ENCODE measurements at regions not wholly inside any gene's neighbourhood (a gene's known extent, or its start where the extent isn't known, plus 50 kb on each side); places are given as distances from the start of the nearest gene placed in this dataset.
A peak's percentile ranks its signal among the peaks of the same experiment; 100 is the strongest.

DNA sequence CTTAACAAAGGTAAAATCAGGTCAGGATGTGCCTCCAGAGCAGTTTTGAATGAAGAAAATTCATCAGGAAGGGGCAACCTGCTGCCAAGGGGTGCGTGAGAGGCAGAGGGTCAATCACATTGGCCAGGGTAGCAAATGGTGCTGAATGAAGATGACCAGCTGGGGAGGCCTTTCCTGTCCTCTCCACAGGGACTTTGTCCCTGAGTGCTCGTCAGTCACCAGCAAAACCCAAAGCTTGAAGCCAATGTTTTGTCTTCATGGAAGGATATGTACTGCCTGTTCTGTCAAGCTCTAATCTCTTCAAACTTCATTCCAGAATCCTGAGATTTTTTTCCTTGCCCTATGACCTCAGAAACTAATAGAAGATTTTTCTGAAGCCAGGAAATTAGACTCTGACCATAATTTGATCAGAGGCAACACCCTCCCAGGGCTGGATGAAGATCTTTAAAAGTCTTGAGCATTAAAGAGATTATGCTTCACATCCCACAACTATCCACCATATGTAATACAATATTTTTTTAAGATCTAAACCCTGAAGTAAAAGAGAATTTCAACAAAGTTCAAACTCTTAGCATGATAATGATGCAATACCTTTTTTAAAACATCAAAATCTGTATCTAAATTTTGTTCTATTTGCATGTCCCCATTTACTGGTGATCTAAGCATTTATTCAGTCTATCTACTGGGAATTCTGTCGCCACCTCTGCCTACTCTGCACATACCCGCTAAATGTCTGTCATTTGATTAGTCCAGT lies 243.0 kb downstream of the SNX13 start:
- peaks cover 2% of the 10 kb centered on the region for H3K27me3 Mint-ChIP-seq
- DNase-seq (ENCODE audit: low spot score in 2 of 2) (no peak), ATAC-seq (ENCODE audit: low read depth) (no peak)
- no peak overlapping the region for H3K4me3 Mint-ChIP-seq
- no peak overlapping the region for H3K27ac Mint-ChIP-seq
- no peaks in the 10 kb centered on the region for H3K4me1 Mint-ChIP-seq
- H3K36me3 Mint-ChIP-seq, result peaks cover 7% of the 10 kb centered on the region
- peaks cover 16% of the 10 kb centered on the region for H3K9me3 Mint-ChIP-seq

DNA sequence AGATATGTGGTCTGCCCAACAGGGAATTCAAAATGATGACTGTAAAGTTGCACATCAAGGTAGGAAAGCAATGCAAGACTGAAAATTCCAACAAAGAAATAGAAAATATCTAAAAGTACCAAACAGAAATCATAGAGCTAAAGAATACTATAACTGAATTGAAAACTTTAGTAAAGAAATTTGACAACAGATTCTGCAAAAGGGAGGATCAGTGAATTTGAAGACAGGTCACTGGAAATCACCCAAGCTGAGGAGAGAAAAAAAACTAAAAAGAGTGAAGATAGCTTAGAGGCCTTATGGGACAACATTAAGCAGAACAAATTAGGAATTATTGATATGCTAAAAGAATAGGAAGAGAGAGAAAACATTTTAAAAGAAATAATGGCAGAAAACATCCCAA lies 240.6 kb downstream of the SNX13 start:
- Mint-ChIP-seq H3K36me3 (peaks cover 7% of the 10 kb centered on the region), H3K4me3 (no peak overlapping the region), H3K27me3 (peaks cover 2% of the 10 kb centered on the region), H3K9me3 (peaks cover 16% of the 10 kb centered on the region), H3K27ac (no peak overlapping the region), H3K4me1 (no peaks in the 10 kb centered on the region)
- DNase-seq (ENCODE audit: low spot score in 2 of 2) (no peak), ATAC-seq (ENCODE audit: low read depth) (no peak)

DNA sequence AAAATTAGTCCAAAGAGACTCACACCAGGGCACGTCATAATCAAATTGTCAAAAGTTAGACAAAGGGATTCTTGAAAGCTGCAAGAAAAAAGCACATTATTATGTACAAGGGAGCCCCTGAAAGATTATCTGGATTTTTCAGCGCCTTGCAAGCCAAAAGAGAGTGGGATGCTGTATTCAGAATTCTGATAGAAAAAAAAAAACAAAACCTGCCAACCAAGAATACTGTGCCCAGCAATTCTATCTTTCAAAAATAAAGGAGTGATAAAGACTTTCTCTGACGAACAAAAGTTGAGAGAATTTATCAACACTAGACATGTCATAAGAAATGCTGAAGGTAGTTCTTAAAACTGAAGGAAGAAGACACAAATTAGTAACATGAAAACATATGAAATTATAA lies 240.2 kb downstream of the SNX13 start:
- peaks cover 7% of the 10 kb centered on the region for H3K36me3 Mint-ChIP-seq
- no peak for ATAC-seq (ENCODE audit: low read depth)
- peaks cover 2% of the 10 kb centered on the region for H3K27me3 Mint-ChIP-seq
- no peak for DNase-seq (ENCODE audit: low spot score in 2 of 2)
- H3K4me3 Mint-ChIP-seq, result no peak overlapping the region
- H3K4me1 Mint-ChIP-seq, result no peaks in the 10 kb centered on the region
- no peak overlapping the region for H3K27ac Mint-ChIP-seq
- peaks cover 16% of the 10 kb centered on the region for H3K9me3 Mint-ChIP-seq

DNA sequence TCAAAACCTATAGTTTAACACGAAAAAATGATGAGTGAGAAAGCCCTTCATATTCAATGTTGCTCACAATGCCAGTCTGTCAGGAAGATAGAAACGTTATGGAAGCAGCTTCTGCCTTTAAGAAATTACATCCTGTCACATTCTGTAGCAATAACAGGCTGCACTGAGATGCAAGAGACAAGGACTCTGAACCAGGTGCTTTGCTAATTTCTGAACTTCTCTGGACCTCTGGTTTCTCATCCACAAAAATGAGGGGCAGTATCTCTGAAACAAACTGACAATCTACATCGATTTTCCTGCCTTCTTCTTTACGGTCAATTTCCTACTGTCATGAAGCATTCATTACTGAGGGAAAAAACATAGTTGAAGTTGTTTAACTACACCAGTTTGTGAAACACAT lies 234.0 kb downstream of the SNX13 start:
- H3K27ac Mint-ChIP-seq, result no peak overlapping the region
- no peak for ATAC-seq (ENCODE audit: low read depth)
- no peak for DNase-seq (ENCODE audit: low spot score in 2 of 2)
- peaks cover under 1% of the 10 kb centered on the region for H3K27me3 Mint-ChIP-seq
- H3K36me3 Mint-ChIP-seq, result no peaks in the 10 kb centered on the region
- H3K4me3 Mint-ChIP-seq, result no peak overlapping the region
- no peaks in the 10 kb centered on the region for H3K4me1 Mint-ChIP-seq
- peaks cover under 1% of the 10 kb centered on the region for H3K9me3 Mint-ChIP-seq

DNA sequence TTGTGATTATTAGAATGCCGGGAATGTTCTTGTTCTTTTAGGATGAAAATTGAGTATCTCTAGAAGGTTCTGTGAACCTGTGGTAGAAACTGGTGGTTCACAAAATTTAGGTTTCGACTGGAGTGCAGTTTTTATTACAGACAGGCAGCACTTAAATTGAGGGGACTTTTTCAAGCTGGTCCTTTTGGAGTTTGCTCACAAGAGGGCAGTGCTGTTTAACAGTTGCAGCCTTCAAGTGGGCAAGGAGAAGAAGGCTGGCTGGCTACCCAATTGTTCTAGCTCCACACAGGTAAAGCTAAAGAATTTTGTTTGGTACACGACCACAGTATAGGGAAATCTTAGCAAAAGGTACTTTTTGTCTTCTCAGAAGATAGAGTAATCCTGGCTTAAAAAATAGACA lies 233.6 kb downstream of the SNX13 start:
- no peaks in the 10 kb centered on the region for H3K4me1 Mint-ChIP-seq
- no peaks in the 10 kb centered on the region for H3K27me3 Mint-ChIP-seq
- H3K27ac Mint-ChIP-seq, result no peak overlapping the region
- no peaks in the 10 kb centered on the region for H3K36me3 Mint-ChIP-seq
- H3K9me3 Mint-ChIP-seq, result no peaks in the 10 kb centered on the region
- ATAC-seq (ENCODE audit: low read depth), result peak; percentile 77
- peak; percentile 13 to 23 for DNase-seq (ENCODE audit: low spot score in 2 of 2)
- no peak overlapping the region for H3K4me3 Mint-ChIP-seq

DNA sequence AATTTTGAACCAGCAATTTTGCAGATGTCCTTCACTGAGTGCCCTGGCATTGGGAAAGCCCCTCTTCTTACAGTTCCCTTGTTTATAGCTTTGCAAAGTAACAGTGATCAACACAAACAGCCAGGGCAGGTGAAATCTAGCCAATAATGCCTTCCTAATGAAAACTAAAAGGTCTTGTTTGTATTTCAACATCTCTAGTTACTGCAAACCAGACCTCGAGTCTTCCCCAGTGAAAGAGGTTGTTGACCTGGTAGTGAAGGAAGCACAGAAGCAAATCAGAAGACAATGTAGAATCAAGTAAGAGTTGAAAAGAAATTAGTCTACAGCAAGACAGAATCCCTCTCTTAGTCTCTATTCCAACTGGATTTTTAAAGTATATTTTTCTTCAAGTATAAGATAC lies 231.2 kb downstream of the SNX13 start:
- no peaks in the 10 kb centered on the region for H3K4me1 Mint-ChIP-seq

DNA sequence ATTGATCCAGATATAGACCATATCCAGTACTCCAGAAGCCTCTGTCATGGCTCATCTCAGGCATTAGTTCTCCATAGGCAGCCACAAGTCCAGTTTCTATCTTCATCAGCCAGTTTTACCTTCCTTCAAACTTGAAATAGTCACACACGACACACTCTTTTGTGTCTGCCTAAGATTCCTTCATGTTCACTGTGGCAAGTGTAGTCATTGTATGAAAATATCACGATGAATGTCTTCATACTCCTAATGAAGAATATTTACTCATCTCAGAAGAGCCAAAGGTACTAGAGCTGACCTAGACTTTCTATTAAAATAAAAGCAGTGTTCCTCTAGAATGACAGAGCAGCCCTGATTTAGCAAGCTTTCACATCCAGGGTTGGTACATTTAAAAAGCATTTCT lies 230.7 kb downstream of the SNX13 start:
- Mint-ChIP-seq H3K27ac (no peak overlapping the region), H3K27me3 (peaks cover 5% of the 10 kb centered on the region), H3K9me3 (no peaks in the 10 kb centered on the region), H3K4me1 (no peaks in the 10 kb centered on the region), H3K36me3 (no peaks in the 10 kb centered on the region), H3K4me3 (no peak overlapping the region)
- no peak for ATAC-seq (ENCODE audit: low read depth)
- DNase-seq (ENCODE audit: low spot score in 2 of 2), result no peak

More for the DNA sequence above, 231.2 kb downstream of the SNX13 start:
- Mint-ChIP-seq H3K4me3 (no peak overlapping the region), H3K27ac (no peak overlapping the region), H3K27me3 (peaks cover 5% of the 10 kb centered on the region), H3K9me3 (no peaks in the 10 kb centered on the region), H3K36me3 (no peaks in the 10 kb centered on the region)
- DNase-seq (ENCODE audit: low spot score in 2 of 2) (no peak), ATAC-seq (ENCODE audit: low read depth) (peak; percentile 37)

DNA sequence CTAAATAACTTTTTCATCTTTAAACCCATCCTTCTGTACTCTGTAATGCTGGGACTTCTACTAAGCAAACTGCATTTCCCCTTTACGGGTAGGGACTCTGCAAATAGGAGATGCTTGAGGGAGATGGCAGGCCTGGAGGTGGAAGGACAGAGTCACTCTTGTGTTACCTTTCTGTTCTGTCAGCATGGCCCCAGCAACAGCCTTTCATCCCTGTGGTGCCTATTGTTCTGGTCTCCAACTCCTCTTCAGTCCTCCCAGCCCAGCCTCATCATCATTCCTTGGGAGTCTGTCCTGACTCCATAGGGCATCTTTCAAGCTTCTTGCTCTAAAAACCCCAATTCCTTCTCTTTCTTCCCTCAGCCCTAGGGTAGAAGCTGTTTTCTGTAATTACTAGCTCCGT lies 230.0 kb downstream of the SNX13 start:
- Mint-ChIP-seq H3K36me3 (no peaks in the 10 kb centered on the region), H3K27ac (no peak overlapping the region), H3K9me3 (no peaks in the 10 kb centered on the region), H3K4me3 (no peak overlapping the region), H3K27me3 (peaks cover 6% of the 10 kb centered on the region), H3K4me1 (no peaks in the 10 kb centered on the region)
- no peak for ATAC-seq (ENCODE audit: low read depth)
- DNase-seq (ENCODE audit: low spot score in 2 of 2), result no peak

DNA sequence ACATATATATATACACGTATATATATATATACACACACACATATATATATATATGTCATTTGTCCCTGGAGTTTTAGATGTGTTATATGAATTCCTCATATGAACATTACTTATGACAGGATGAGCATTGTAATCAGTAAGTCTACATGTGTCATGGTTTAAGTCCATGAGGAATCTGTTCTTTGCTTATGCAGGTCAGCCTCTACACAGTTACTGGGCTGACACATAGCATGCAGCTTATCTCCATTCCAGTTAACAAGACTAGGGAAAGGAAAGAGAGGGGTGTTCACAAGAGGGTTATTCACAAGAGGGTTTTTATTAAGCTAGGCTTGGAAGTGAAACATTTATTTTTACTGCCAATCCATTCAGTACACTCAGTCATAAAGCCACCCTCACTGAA lies 226.7 kb downstream of the SNX13 start:
- Mint-ChIP-seq H3K27ac (no peak overlapping the region), H3K36me3 (no peaks in the 10 kb centered on the region), H3K9me3 (no peaks in the 10 kb centered on the region), H3K27me3 (peaks cover 11% of the 10 kb centered on the region), H3K4me1 (no peaks in the 10 kb centered on the region), H3K4me3 (no peak overlapping the region)
- ATAC-seq (ENCODE audit: low read depth) (no peak), DNase-seq (ENCODE audit: low spot score in 2 of 2) (no peak)

DNA sequence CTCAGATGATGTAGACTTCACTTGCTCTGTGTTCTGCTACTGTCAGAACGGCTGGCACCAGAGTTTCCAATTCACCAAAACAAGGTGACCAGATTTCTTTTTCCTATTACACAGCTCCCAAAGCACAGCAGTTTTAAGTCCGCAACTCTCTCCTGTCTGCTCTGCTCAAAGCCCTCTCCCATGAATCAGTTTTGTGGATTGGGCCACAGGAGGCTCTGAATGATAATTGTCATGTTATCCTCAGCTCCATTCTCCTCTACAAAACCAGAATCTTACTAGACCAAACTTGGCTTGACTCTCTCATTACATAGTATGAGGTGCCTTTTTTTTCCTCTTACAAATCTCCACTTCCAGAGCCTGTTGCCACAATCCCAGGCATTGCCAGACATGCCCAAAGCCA lies 223.5 kb downstream of the SNX13 start:
- Mint-ChIP-seq H3K27ac (no peak overlapping the region), H3K9me3 (no peaks in the 10 kb centered on the region), H3K27me3 (peaks cover 11% of the 10 kb centered on the region), H3K36me3 (no peaks in the 10 kb centered on the region), H3K4me1 (no peaks in the 10 kb centered on the region), H3K4me3 (no peak overlapping the region)
- DNase-seq (ENCODE audit: low spot score in 2 of 2) (no peak), ATAC-seq (ENCODE audit: low read depth) (no peak)

DNA sequence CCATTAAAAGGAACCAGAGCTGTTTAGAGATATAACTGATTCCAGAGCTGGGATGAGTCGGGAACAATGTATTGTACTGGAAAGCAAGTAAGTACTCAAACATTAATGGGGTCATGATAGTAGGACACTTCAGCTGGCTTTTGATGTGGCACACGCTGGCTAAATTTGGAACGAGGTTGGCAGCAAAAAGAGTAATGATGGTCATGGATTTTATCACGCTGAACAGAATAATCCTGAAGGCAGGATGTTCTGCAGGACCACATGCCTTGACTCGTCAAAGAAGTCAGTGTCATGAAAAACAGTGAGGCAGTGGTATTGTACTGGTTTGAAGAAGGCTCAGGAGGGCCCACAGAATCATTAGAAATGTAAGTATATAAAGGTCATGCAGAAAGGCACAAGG lies 220.3 kb downstream of the SNX13 start:
- Mint-ChIP-seq H3K4me3 (no peak overlapping the region), H3K27ac (no peak overlapping the region), H3K27me3 (peaks cover 7% of the 10 kb centered on the region), H3K4me1 (no peaks in the 10 kb centered on the region), H3K36me3 (no peaks in the 10 kb centered on the region), H3K9me3 (no peaks in the 10 kb centered on the region)
- DNase-seq (ENCODE audit: low spot score in 2 of 2) (no peak), ATAC-seq (ENCODE audit: low read depth) (no peak)

DNA sequence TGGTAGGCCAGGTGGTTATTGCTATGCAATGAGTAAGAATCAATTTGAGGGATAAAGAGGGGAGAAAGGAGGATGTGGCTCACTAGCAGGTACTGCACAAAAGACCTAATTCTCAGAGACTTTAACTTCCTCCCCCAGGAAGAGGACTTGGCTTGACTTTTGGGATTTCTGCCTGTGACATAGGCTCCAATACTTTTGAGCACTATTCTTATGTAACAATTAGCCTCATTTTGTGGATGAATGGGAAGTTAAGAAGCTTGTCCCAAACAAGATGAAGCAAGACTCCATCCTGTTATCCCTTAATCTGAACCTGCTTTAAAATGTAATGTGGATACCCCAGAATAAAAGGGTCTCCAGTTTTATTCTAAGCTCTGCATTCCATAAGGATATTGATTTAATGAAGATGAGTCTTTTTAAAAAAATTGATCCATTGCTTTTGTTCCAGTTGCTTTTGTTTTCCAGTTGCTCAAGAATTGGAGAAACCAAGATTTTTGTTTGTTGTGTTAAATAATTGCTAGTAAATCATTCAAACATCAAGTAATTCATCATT lies 218.5 kb downstream of the SNX13 start:
- H3K27me3 Mint-ChIP-seq, result peaks cover 5% of the 10 kb centered on the region
- no peaks in the 10 kb centered on the region for H3K9me3 Mint-ChIP-seq
- ATAC-seq (ENCODE audit: low read depth) (no peak), DNase-seq (ENCODE audit: low spot score in 2 of 2) (no peak)
- H3K36me3 Mint-ChIP-seq, result no peaks in the 10 kb centered on the region
- H3K4me3 Mint-ChIP-seq, result no peak overlapping the region
- no peak overlapping the region for H3K27ac Mint-ChIP-seq
- H3K4me1 Mint-ChIP-seq, result no peaks in the 10 kb centered on the region

DNA sequence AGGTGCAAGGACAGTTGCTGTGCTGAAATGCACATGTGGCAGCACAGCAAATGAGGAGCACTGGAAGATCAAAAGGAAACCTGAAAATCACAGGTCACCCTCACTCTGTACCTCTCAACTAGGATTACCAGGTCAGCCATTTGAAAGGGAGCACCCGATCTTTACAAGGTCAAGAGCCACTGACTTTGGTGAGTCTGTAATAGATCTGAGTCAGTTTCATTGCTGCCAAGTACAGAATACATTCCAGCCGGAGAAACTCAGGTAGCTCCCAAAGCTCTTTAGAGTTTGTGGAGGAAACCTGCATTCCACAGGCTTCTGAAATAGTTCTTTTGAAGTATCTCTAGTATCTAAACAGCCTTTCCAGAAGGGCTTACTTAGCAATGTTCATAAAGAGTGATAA lies 217.5 kb downstream of the SNX13 start:
- H3K4me1 Mint-ChIP-seq, result no peaks in the 10 kb centered on the region
- no peak for ATAC-seq (ENCODE audit: low read depth)
- peaks cover 2% of the 10 kb centered on the region for H3K27me3 Mint-ChIP-seq
- no peaks in the 10 kb centered on the region for H3K36me3 Mint-ChIP-seq
- no peak overlapping the region for H3K27ac Mint-ChIP-seq
- no peaks in the 10 kb centered on the region for H3K9me3 Mint-ChIP-seq
- no peak overlapping the region for H3K4me3 Mint-ChIP-seq
- DNase-seq (ENCODE audit: low spot score in 2 of 2), result no peak

DNA sequence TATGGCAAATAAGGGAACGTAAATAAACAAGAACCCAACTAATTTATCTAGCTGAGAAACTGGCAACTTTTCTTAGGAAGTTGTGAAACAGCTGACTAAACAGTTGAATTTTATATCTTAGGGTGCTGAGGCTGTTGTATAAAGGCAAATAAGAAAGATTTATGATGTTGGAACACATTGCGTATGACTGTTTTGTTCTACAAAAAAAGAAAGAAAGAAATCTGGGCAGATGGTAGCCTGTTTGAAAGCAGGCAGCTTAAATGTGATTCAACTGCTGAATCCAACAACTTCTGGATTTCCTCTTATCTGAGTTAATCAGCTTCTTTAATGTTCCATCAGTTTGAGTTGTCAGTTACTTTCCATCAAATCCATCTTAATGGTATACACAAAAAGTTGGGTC lies 214.5 kb downstream of the SNX13 start:
- Mint-ChIP-seq H3K36me3 (no peaks in the 10 kb centered on the region), H3K27ac (no peak overlapping the region), H3K4me3 (no peak overlapping the region)

DNA sequence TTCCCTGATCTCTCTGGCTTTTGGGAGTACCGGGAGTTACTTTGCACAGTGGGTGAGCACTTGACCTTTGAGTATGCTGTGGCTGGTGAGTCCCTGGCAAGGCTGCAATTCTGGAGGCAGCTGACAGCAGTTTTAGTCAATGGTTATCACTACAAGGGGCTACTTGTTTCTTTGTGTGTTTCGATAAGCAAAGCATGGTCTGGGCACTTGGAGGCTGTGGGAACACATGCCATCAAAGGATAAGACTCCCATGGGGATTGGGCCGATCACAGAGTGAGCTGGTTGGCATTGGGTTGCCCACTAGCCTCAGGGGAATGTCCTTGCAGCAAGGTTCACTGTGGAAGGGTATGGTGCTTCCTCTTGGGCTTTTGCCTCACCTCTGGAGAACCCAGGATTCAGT lies 208.2 kb downstream of the SNX13 start:
- no peaks in the 10 kb centered on the region for H3K4me1 Mint-ChIP-seq
- H3K36me3 Mint-ChIP-seq, result peaks cover 5% of the 10 kb centered on the region
- peaks cover 3% of the 10 kb centered on the region for H3K9me3 Mint-ChIP-seq

More for the DNA sequence above, 214.5 kb downstream of the SNX13 start:
- ATAC-seq (ENCODE audit: low read depth), result no peak
- H3K27me3 Mint-ChIP-seq, result peaks cover 2% of the 10 kb centered on the region
- H3K4me1 Mint-ChIP-seq, result no peaks in the 10 kb centered on the region
- no peak for DNase-seq (ENCODE audit: low spot score in 2 of 2)
- H3K9me3 Mint-ChIP-seq, result no peaks in the 10 kb centered on the region

More for the DNA sequence above, 208.2 kb downstream of the SNX13 start:
- Mint-ChIP-seq H3K27ac (no peak overlapping the region), H3K4me3 (no peak overlapping the region), H3K27me3 (peaks cover 5% of the 10 kb centered on the region)
- no peak for DNase-seq (ENCODE audit: low spot score in 2 of 2)
- ATAC-seq (ENCODE audit: low read depth), result no peak
